GM13977 (cell line): ENCODE measurements at regions not wholly inside any gene's neighbourhood (a gene's known extent, or its start where the extent isn't known, plus 50 kb on each side); places are given as distances from the start of the nearest gene placed in this dataset.
"Not testable (repeated sequence)": the region's sequence is repeated elsewhere in the genome, so short reads cannot be mapped to it uniquely, and the experiment has no call there.

ENCODE experiments used
- DNase-seq: peaks from one replicate; pipeline ENCODE4 v3.0.0; 2012; ENCODE audit warnings: low spot score
- CTCF ChIP-seq: IDR thresholded peaks from 2 replicates; pipeline ENCODE4 v1.5.1; 2012; ENCODE audit warnings: mild to moderate bottlenecking, control low read depth; ENCODE audit not compliant: insufficient read depth; ENCODE audit errors: extremely low read depth, missing control alignments
- in situ Hi-C: fragments of 300-500 bp; cut with MboI; formaldehyde crosslinking; loops from one replicate; pipeline ENCODE4 v1.12.0; 2022; ENCODE audit warnings: low sequenced_read_pairs, low pct_unique_long_range_greater_than_20kb, mixed read lengths, inconsistent platforms; ENCODE audit not compliant: unreplicated experiment

- TF ChIP-seq CTCF = no peak
- in situ Hi-C loops = no loop called here
Observed at GRCh38 chr7:15143936-15144335, 241.4 kb upstream of the DGKB start.

GRCh38 chr7:15143121-15143520 lies 240.6 kb upstream of the DGKB start:
- in situ Hi-C loops = no loop called here
- no peak for TF ChIP-seq CTCF
- no peak for DNase-seq

More at GRCh38 chr7:15143936-15144335, 241.4 kb upstream of the DGKB start:
- DNase-seq = no peak

GRCh38 chr7:15140431-15140830 lies 237.9 kb upstream of the DGKB start:
- no peak for TF ChIP-seq CTCF
- in situ Hi-C loops = no loop called here
- DNase-seq = no peak

GRCh38 chr7:15131661-15132060 lies 229.1 kb upstream of the DGKB start:
- TF ChIP-seq CTCF = no peak
- no peak for DNase-seq
- in situ Hi-C loops = no loop called here

GRCh38 chr7:15130666-15131541 lies 228.4 kb upstream of the DGKB start:
- TF ChIP-seq CTCF = no peak
- in situ Hi-C loops = no loop called here
- no peak for DNase-seq

GRCh38 chr7:15128716-15129115 lies 226.2 kb upstream of the DGKB start:
- in situ Hi-C loops = no loop called here
- DNase-seq = no peak
- no peak for TF ChIP-seq CTCF

GRCh38 chr7:15126653-15127052 lies 224.1 kb upstream of the DGKB start:
- in situ Hi-C loops, DNase-seq: not testable (repeated sequence)
